ENCODE measurements at regions not wholly inside any gene's neighbourhood (a gene's known extent, or its start where the extent isn't known, plus 50 kb on each side); places are given as distances from the start of the nearest gene placed in this dataset.
"Not testable (repeated sequence)": the region's sequence is repeated elsewhere in the genome, so short reads cannot be mapped to it uniquely, and the experiment has no call there.

DNA sequence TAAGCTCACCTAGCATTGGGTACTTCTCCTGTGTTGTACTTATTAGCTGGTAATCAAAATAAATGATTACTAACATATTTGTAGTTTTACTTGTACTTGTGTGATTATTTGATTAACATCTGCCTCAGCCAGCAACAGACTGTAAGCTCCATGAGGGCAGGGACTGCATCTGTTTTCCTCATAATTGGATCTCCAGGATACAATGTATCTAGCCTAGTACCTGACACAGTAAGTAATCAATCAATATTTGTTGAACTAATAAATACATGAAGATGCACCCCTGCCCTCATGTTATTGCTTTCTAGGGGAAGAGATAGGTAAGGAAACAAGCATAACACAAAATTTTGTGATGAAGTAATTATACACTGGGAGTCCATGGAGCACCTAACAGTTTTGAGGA lies 101.5 kb downstream of the TENT5C start:
- no peak for DNase-seq (ENCODE audit: low read depth)

DNA sequence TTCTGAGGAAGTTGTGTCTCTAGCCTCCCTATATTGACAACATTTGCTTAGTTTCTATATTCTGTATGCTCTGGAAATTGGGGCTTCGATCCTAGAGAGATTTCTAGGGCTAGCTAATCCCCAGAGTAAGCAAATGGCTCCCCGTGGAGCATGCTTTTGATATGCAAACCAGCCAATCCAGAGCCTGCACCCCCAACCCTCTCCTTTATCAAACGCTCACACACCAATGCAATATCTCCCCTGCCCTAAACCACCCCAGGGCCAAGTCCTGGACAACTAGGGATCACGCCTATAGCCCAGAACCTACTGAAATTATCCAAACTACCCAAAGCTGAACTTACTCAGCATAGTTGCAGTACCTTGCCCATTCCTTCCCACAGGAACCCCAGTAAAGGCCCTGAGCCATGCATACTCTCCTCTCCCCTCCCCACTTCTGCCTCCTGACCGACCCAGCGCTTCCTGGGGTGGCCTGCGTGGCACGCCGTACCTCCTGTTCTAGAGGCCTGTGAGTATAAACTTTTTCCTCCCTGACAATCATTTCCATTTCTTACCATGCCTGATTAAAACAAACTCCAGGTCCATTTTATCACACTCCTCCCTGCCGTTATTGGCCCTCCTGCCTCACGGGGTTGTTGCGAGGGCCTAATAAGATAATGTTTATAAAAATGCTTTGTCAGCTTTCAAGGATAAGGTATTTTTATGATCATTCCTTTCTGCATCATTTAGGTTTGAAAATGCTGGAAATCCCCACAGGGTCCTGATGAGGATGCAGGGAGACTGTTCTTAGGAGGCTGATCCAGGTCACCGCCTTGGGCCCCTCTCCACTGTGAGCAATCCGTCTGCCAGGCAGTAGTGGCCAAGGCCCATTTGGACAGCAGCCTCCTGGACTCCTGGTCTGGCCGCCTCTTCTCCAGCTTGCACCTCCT lies 102.7 kb downstream of the TENT5C start:
- no peak for DNase-seq (ENCODE audit: low read depth)

DNA sequence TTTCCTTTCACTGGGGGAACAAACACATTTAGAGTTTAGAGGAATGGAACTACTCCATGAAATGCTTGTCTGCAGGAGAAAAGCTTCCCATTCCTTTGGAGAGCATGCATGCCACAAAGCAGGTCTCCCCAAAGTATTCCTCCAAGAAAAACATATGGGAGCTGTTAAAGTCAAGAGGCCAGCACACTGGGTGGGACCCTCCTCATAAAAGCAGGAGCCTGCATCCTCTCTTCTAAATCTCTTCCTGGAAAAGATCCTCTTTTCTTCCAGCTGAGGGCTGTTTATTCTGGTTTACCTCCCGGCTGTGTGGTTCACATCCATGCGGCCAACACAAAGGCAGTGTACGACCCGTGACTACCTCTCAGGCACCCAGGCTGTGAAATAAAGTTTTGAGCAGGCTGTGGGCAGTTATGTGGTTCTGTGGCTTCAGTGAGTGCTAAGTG lies 103.4 kb downstream of the TENT5C start:
- DNase-seq (ENCODE audit: low read depth): no peak

DNA sequence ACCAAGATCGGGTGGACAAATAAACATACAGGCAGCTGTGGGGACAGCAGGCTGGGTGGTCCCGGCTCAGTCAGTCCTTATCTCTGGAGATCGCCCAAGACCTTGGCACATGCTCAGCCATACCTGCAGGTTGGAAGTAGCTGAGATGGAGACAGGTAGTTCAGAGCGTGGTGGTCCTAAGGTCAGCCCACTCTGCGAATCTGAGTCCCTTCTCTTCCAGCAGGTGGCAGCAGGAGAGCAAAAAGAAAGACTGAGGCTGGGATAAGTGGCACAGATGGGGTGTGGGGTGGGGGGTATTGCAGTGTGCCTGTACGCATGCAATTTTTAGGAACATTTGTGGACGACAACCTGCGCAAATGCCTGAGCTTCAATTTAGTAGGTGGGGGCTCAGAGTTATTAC lies 104.9 kb downstream of the TENT5C start:
- no peak for DNase-seq (ENCODE audit: low read depth)

GRCh38 chr1:117712621-117713020 lies 106.8 kb downstream of the TENT5C start:
- no peak for DNase-seq (ENCODE audit: low read depth)

DNA sequence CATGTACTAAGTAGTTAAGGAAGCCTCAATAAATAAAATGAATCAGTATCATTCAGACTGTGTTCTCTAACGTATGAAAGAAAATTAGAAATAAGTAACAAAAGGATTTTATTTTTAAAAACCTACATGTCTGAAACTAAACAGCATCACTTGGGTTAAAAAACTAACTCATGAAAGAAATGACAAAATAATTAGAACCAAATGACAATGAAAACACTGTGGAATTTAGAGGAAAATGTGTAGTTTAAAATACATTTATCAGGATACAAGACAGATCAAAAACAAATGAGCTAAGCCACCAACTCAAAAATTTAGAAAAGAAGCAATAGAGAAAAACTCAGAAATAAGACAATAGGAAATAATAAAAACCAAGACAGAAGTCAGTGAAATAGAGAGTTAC lies 108.7 kb downstream of the TENT5C start:
- no peak for DNase-seq (ENCODE audit: low read depth)

DNA sequence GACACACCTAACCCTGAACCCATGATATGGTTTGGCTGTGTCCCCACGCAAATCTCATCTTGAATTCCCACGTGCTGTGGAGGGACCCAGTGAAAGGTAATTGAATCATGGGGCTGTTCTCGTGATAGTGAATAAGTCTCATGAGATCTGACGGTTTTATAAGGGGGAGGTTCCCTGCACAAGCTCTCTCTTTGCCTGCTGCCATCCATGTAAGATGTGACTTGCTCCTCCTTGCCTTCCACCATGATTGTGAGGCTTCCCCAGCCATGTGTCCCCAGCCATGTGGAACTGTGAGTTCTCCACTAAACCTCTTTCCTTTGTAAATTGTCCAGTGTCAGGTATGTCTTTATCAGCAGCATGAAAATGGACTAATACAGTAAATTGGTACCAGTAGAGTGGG lies 110.2 kb downstream of the TENT5C start:
- not testable (repeated sequence) for DNase-seq (ENCODE audit: low read depth)

GRCh38 chr1:117717980-117718379 lies 112.1 kb downstream of the TENT5C start:
- DNase-seq (ENCODE audit: low read depth): not testable (repeated sequence)

DNA sequence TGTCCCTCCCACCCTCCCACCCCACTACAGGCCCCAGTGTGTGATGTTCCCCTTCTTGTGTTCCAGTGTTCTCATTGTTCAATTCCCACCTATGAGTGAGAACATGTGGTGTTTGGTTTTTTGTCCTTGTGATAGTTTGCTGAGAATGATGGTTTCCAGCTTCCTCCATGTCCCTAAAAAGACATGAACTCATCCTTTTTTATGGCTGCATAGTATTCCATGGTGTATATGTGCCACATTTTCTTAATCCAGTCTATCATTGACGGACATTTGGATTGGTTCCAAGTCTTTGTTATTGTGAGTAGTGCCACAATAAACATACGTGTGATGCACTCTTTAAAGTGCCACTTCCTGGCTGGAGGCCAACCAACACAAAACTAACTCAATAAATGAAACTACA lies 112.7 kb downstream of the TENT5C start:
- not testable (repeated sequence) for DNase-seq (ENCODE audit: low read depth)

DNA sequence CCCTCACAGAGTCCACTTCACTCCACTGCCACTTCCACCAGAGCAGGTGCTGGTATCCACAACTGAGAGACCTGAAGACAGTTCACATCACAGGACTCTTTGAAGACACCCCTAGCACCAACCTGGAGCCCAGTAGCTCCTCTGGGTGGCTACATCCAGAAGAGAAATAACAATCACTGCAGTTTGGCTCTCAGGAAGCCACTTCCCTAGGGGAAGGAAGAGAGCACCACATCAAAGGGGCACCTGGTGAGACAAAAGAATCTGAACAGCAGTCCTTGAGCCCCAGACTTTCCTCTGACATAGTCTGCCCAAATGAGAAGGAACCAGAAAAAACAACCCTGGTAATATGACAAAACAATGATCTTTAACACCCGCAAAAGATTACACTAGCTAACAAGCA lies 113.2 kb downstream of the TENT5C start:
- no peak for DNase-seq (ENCODE audit: low read depth)

DNA sequence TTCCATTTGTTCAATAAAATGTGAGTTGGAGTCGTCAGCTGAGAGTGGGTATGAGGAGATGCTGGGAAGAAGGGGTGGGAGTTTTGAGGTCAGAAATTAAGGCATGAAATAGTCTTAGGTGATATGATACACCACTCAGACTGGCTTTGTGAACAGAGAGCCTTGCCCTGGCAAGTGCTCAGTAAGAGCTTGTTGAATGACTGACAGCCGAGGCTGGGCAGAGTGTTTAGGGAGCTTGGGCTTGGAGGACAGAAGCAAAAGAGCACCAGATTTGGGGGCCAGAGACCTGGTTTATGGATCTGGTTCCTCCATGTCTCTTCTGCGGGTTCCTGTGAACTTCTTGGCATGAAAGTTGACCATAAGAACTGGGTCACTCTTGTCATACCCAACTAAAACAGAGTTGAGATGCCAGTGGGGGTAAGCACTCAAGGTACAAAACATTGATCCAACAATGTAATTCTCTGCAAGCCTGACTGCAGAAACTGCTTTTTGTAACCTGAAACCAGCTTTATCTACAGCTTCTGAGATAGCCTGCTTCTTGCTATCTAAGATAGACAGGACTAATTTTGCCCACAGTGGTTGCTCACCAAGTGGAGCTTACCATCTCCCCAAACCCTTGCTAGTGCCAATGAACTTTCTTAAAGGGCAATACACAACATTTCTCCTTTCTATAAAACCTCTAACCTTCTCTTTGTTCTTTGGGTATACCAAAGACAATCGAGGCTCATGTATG lies 126.4 kb downstream of the TENT5C start:
- no peak for DNase-seq (ENCODE audit: low read depth)

- no peak for DNase-seq (ENCODE audit: low read depth)
Measured at GRCh38 chr1:117732956-117733355, 127.1 kb downstream of the TENT5C start.

GRCh38 chr1:117734403-117734802 lies 128.6 kb downstream of the TENT5C start:
- DNase-seq (ENCODE audit: low read depth): no peak

GRCh38 chr1:117735045-117735992 lies 129.5 kb downstream of the TENT5C start:
- DNase-seq (ENCODE audit: low read depth): no peak

DNA sequence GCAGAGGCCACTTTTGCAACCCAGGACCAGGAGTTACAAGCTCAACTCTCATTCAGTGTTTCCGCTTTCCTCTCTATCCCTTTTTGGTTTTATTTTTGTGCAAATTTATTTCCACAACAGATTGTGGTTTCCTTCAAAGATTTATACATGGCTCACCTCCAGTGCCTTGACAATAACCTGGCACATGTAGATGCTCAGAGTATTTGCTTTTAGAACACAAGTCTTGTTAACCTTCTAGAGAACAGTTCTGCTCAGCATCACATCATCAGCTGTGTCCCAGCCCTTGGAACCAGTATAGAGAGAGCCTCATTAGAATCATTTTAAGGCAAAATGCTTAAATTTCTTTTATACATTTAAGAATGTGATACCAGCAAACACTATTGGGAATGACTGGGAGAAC lies 133.7 kb downstream of the TENT5C start:
- no peak for DNase-seq (ENCODE audit: low read depth)

GRCh38 chr1:117740496-117740895 lies 134.6 kb downstream of the TENT5C start:
- DNase-seq (ENCODE audit: low read depth): no peak

GRCh38 chr1:117746565-117746964 lies 140.7 kb downstream of the TENT5C start:
- not testable (repeated sequence) for DNase-seq (ENCODE audit: low read depth)

DNA sequence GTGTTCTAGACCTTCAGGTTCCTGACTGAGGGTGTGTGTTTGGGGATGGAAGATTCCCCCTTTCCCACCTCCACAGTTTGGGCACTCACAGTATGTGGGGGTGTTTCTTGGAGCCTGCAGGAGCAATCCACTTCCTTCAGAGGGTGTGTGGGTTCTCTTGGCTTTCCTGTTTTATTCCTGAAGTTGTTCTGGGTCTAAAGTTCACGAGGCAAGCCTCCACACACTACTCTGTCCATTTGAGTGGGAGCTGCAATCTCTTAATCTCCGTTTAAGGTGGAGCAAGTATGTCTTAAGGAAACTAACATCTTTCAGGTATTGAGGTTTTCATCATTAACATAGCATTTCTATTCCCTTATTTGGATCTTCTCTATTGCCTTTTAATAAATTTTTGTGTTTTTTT lies 141.8 kb downstream of the TENT5C start:
- no peak for DNase-seq (ENCODE audit: low read depth)

GRCh38 chr1:117751321-117751720 lies 145.5 kb downstream of the TENT5C start:
- DNase-seq (ENCODE audit: low read depth): no peak

DNA sequence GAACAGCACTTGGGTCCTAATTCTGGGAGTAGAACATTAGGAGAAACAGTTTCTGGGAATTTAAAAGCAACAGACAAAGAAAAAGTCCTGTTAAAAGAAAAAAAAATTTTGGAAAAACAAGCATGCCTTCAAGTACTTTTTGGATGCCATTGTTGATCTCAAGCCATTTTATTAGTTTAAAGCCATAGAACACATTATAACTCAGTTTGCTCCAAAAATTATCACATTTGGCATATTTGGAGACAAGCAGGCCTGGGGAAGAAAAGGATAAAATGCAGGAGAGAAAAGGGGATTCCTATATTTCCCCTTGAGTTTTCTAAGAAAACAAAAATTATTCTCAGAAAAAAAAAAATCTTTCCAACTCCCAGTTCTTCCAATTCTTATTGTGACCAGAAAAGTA lies 146.8 kb downstream of the TENT5C start:
- no peak for DNase-seq (ENCODE audit: low read depth)

DNA sequence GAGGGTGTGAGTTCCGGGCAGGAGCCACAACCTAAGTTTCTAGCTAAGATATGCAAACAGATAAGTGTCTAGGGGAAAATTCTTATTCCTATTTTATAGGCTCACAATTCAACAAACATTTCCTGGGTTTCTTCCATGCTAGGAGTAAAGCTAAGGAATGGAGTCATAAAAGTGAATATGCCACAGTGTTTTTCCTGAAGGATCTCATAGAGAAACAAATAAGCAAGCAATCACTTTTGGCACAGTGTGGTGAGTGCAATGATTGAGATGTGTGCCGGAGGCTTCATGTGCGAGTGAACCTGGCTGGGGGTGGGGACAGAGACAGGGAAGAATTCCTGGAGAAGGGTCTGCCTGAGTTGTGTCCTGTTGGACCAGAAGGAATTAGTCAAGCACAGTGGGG lies 147.4 kb downstream of the TENT5C start:
- no peak for DNase-seq (ENCODE audit: low read depth)

DNA sequence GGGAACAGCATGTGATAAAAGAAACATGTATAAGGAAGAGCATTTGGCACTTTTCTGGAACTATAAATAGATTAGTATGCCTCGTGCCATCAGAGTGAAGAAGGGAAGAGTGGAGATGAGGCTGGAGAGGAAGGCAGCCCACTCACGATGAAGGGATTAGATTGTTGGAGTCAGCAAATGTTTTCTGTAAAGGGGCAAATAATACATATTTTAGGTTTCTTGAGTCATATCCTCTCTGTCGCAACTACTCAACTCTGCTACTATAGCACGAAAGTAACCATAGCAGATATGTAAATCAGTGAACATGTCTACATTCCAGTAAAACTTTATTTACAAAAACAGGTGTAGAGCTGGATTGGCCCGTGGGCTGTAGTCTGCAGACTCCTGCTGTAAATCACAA lies 147.8 kb downstream of the TENT5C start:
- no peak for DNase-seq (ENCODE audit: low read depth)

Data from CMK (cell line).